Mucosa of descending colon (tissue), 3 donors: ENCODE measurements at regions not wholly inside any gene's neighbourhood (a gene's known extent, or its start where the extent isn't known, plus 50 kb on each side); places are given as distances from the start of the nearest gene placed in this dataset.

ENCODE experiments used
- ATAC-seq: fragments of 200-7000 bp; cut with Tn5 transposase; one replicate; pipeline ENCODE4 v1.9.1; 2020; ENCODE audit warnings: mild to moderate bottlenecking, moderate library complexity
- DNase-seq, 3 donors: peaks; one replicate each; pipeline ENCODE4 v3.0.0-alpha.2; 2020
- H3K36me3 ChIP-seq: fragments of 200-600 bp; one replicate; pipeline ENCODE4 v1.8.0; 2021; ENCODE audit warnings: low read depth, mild to moderate bottlenecking
- H3K4me1 ChIP-seq: fragments of 200-600 bp; one replicate; pipeline ENCODE4 v1.8.0; 2021; ENCODE audit warnings: low read depth, mild to moderate bottlenecking
- H3K4me3 ChIP-seq: fragments of 200-600 bp; one replicate; pipeline ENCODE4 v1.8.0; 2021; ENCODE audit warnings: mild to moderate bottlenecking
- H3K9me3 ChIP-seq: fragments of 200-600 bp; one replicate; pipeline ENCODE4 v1.8.0; 2021; ENCODE audit warnings: mild to moderate bottlenecking
- CTCF ChIP-seq: fragments of 200-600 bp; IDR thresholded peaks from one replicate; pipeline ENCODE4 v1.8.0; 2022; ENCODE audit warnings: antibody characterized with exemption, mild to moderate bottlenecking
- intact Hi-C, 2 donors: fragments of 100-400 bp; cut with DNase I in 1 of 2; cut with micrococcal nuclease in 1 of 2; formaldehyde crosslinking; loops; one replicate each; pipeline versions ENCODE4 v1.11.0 to v1.11.1; 2022; cut with DNase I, micrococcal nuclease
- donor health status: DM: no; HTN: no; CAD: no; lungs with moderate emphysema.
- donor health status: DM: no; HTN: no; CAD: no.
- donor health status: DM: no; HTN: yes; CAD: no.

GRCh38 chr6:131382631-131383030 lies 190.4 kb upstream of the ARG1 start:
- H3K36me3 ChIP-seq, result no peaks in the 10 kb centered on the region
- H3K9me3 ChIP-seq, result no peaks in the 10 kb centered on the region
- no peak for DNase-seq
- H3K4me1 ChIP-seq, result peaks cover 5% of the 10 kb centered on the region
- TF ChIP-seq CTCF, result no peak
- H3K4me3 ChIP-seq, result no peak overlapping the region
- no peak for ATAC-seq
- intact Hi-C loops, result no loop called here

GRCh38 chr6:131383421-131384411 lies 189.3 kb upstream of the ARG1 start:
- H3K9me3 ChIP-seq, result no peaks in the 10 kb centered on the region
- ATAC-seq, result no peak
- no peaks in the 10 kb centered on the region for H3K36me3 ChIP-seq
- no peak overlapping the region for H3K4me3 ChIP-seq
- no peak for TF ChIP-seq CTCF
- H3K4me1 ChIP-seq, result peaks cover 5% of the 10 kb centered on the region
- DNase-seq, result no peak
- intact Hi-C loops, result no loop called here

GRCh38 chr6:131387562-131388447 lies 185.2 kb upstream of the ARG1 start:
- no peak for TF ChIP-seq CTCF
- no peaks in the 10 kb centered on the region for H3K4me1 ChIP-seq
- ATAC-seq, result no peak
- no peaks in the 10 kb centered on the region for H3K36me3 ChIP-seq
- no peaks in the 10 kb centered on the region for H3K9me3 ChIP-seq
- no peak for DNase-seq
- intact Hi-C loops, result no loop called here
- H3K4me3 ChIP-seq, result no peak overlapping the region

GRCh38 chr6:131390322-131390721 lies 182.7 kb upstream of the ARG1 start:
- Histone ChIP-seq H3K9me3 (no peaks in the 10 kb centered on the region), H3K36me3 (no peaks in the 10 kb centered on the region), H3K4me3 (no peak overlapping the region), H3K4me1 (no peaks in the 10 kb centered on the region)
- ATAC-seq, result peak; percentile 96
- intact Hi-C loops, result no loop called here
- peak in 1 of 3 donors; percentile 31 for DNase-seq
- TF ChIP-seq CTCF, result no peak

- Histone ChIP-seq H3K36me3 (no peaks in the 10 kb centered on the region), H3K9me3 (no peaks in the 10 kb centered on the region), H3K4me3 (no peak overlapping the region), H3K4me1 (no peaks in the 10 kb centered on the region)
- DNase-seq, result no peak
- intact Hi-C loops, result no loop called here
- TF ChIP-seq CTCF, result no peak
- ATAC-seq, result no peak
Observed at GRCh38 chr6:131391116-131391515, 181.9 kb upstream of the ARG1 start.
